HAP-1 (cell line): ENCODE measurements at regions not wholly inside any gene's neighbourhood (a gene's known extent, or its start where the extent isn't known, plus 50 kb on each side); places are given as distances from the start of the nearest gene placed in this dataset.

ENCODE experiments used
- DNase-seq, 2 experiments: peaks; one replicate each; pipeline ENCODE4 v3.0.0-alpha.2; 2016 to 2020; ENCODE audit warnings: low spot score in 2 of 2
- H3K27me3 ChIP-seq: fragments of 250-450 bp; sonication (Bioruptor Pico); 2 replicates; pipeline ENCODE4 v1.5.1; 2020; ENCODE audit warnings: low read depth, mild to moderate bottlenecking, moderate library complexity
- H3K36me3 ChIP-seq: fragments of 250-450 bp; sonication (Bioruptor Pico); replicated peaks from 2 replicates; pipeline ENCODE4 v1.5.1; 2020; ENCODE audit warnings: mild to moderate bottlenecking
- H3K4me1 ChIP-seq: fragments of 250-450 bp; sonication (Bioruptor Pico); 2 replicates; pipeline ENCODE4 v1.5.1; 2020; ENCODE audit warnings: mild to moderate bottlenecking
- H3K4me3 ChIP-seq: fragments of 250-450 bp; sonication (Bioruptor Pico); 2 replicates; pipeline ENCODE4 v1.5.1; 2020; ENCODE audit warnings: mild to moderate bottlenecking, moderate library complexity
- H3K9me3 ChIP-seq: fragments of 250-450 bp; sonication (Bioruptor Pico); 2 replicates; pipeline ENCODE4 v1.5.1; 2020; ENCODE audit warnings: mild to moderate bottlenecking, moderate library complexity
- in situ Hi-C: fragments of 300-500 bp; cut with MboI; formaldehyde crosslinking; loops from 3 replicates; pipeline ENCODE4 v1.14.3; 2020; ENCODE audit warnings: low sequenced_read_pairs, inconsistent platforms, mixed read lengths

GRCh38 chr10:3682745-3683144, 102.3 kb downstream of the KLF6 start:
- no peak overlapping the region for H3K4me3 ChIP-seq
- DNase-seq, result no peak

GRCh38 chr10:3681642-3682554, 103.1 kb downstream of the KLF6 start:
- H3K36me3 ChIP-seq, result no peaks in the 10 kb centered on the region
- no peak overlapping the region for H3K4me3 ChIP-seq
- in situ Hi-C loops, result no loop called here
- H3K27me3 ChIP-seq, result no peaks in the 10 kb centered on the region
- no peaks in the 10 kb centered on the region for H3K4me1 ChIP-seq
- DNase-seq, result no peak
- no peaks in the 10 kb centered on the region for H3K9me3 ChIP-seq

More at GRCh38 chr10:3682745-3683144, 102.3 kb downstream of the KLF6 start:
- Histone ChIP-seq H3K4me1 (no peaks in the 10 kb centered on the region), H3K27me3 (no peaks in the 10 kb centered on the region), H3K36me3 (no peaks in the 10 kb centered on the region), H3K9me3 (no peaks in the 10 kb centered on the region)
- in situ Hi-C loops, result no loop called here

GRCh38 chr10:3679950-3680629, 104.9 kb downstream of the KLF6 start:
- in situ Hi-C loops, result no loop called here
- DNase-seq, result no peak
- no peaks in the 10 kb centered on the region for H3K36me3 ChIP-seq
- no peaks in the 10 kb centered on the region for H3K9me3 ChIP-seq
- H3K27me3 ChIP-seq, result no peaks in the 10 kb centered on the region
- H3K4me3 ChIP-seq, result no peak overlapping the region
- H3K4me1 ChIP-seq, result no peaks in the 10 kb centered on the region

GRCh38 chr10:3678629-3679227, 106.3 kb downstream of the KLF6 start:
- H3K9me3 ChIP-seq, result no peaks in the 10 kb centered on the region
- no peak overlapping the region for H3K4me3 ChIP-seq
- H3K4me1 ChIP-seq, result no peaks in the 10 kb centered on the region
- DNase-seq, result no peak
- in situ Hi-C loops, result no loop called here
- no peaks in the 10 kb centered on the region for H3K27me3 ChIP-seq
- no peaks in the 10 kb centered on the region for H3K36me3 ChIP-seq

- no peaks in the 10 kb centered on the region for H3K4me1 ChIP-seq
- in situ Hi-C loops, result no loop called here
- DNase-seq, result no peak
- H3K9me3 ChIP-seq, result no peaks in the 10 kb centered on the region
- H3K27me3 ChIP-seq, result no peaks in the 10 kb centered on the region
- H3K4me3 ChIP-seq, result no peak overlapping the region
- H3K36me3 ChIP-seq, result no peaks in the 10 kb centered on the region
Observed at GRCh38 chr10:3676564-3676963, 108.4 kb downstream of the KLF6 start.

- H3K9me3 ChIP-seq, result no peaks in the 10 kb centered on the region
- no peaks in the 10 kb centered on the region for H3K4me1 ChIP-seq
- DNase-seq, result no peak
- H3K27me3 ChIP-seq, result no peaks in the 10 kb centered on the region
- no peaks in the 10 kb centered on the region for H3K36me3 ChIP-seq
- in situ Hi-C loops, result no loop called here
- no peak overlapping the region for H3K4me3 ChIP-seq
Observed at GRCh38 chr10:3672220-3672619, 112.8 kb downstream of the KLF6 start.

- Histone ChIP-seq H3K9me3 (no peaks in the 10 kb centered on the region), H3K4me3 (no peak overlapping the region), H3K4me1 (no peaks in the 10 kb centered on the region), H3K36me3 (no peaks in the 10 kb centered on the region), H3K27me3 (no peaks in the 10 kb centered on the region)
- in situ Hi-C loops, result no loop called here
- DNase-seq, result no peak
Observed at GRCh38 chr10:3671386-3671955, 113.5 kb downstream of the KLF6 start.

- Histone ChIP-seq H3K4me3 (no peak overlapping the region), H3K4me1 (no peaks in the 10 kb centered on the region), H3K27me3 (no peaks in the 10 kb centered on the region), H3K9me3 (no peaks in the 10 kb centered on the region), H3K36me3 (no peaks in the 10 kb centered on the region)
- no peak for DNase-seq
- in situ Hi-C loops, result no loop called here
Observed at GRCh38 chr10:3668966-3669330, 116.1 kb downstream of the KLF6 start.

GRCh38 chr10:3668276-3668965, 116.6 kb downstream of the KLF6 start:
- H3K9me3 ChIP-seq, result no peaks in the 10 kb centered on the region
- no peaks in the 10 kb centered on the region for H3K27me3 ChIP-seq
- no peak for DNase-seq
- H3K4me1 ChIP-seq, result no peaks in the 10 kb centered on the region
- H3K36me3 ChIP-seq, result no peaks in the 10 kb centered on the region
- in situ Hi-C loops, result no loop called here
- H3K4me3 ChIP-seq, result no peak overlapping the region

GRCh38 chr10:3666525-3667302, 118.3 kb downstream of the KLF6 start:
- Histone ChIP-seq H3K27me3 (no peaks in the 10 kb centered on the region), H3K36me3 (no peaks in the 10 kb centered on the region), H3K4me3 (no peak overlapping the region), H3K4me1 (no peaks in the 10 kb centered on the region), H3K9me3 (no peaks in the 10 kb centered on the region)
- no peak for DNase-seq
- in situ Hi-C loops, result no loop called here

GRCh38 chr10:3665316-3665908, 119.6 kb downstream of the KLF6 start:
- Histone ChIP-seq H3K36me3 (no peaks in the 10 kb centered on the region), H3K27me3 (no peaks in the 10 kb centered on the region), H3K9me3 (no peaks in the 10 kb centered on the region), H3K4me3 (no peak overlapping the region), H3K4me1 (no peaks in the 10 kb centered on the region)
- no peak for DNase-seq
- in situ Hi-C loops, result no loop called here

GRCh38 chr10:3662775-3663174, 122.2 kb downstream of the KLF6 start:
- no peaks in the 10 kb centered on the region for H3K36me3 ChIP-seq
- no peaks in the 10 kb centered on the region for H3K4me1 ChIP-seq
- in situ Hi-C loops, result no loop called here
- H3K27me3 ChIP-seq, result no peaks in the 10 kb centered on the region
- no peak for DNase-seq
- H3K4me3 ChIP-seq, result no peak overlapping the region
- H3K9me3 ChIP-seq, result no peaks in the 10 kb centered on the region

GRCh38 chr10:3661271-3661670, 123.7 kb downstream of the KLF6 start:
- no peaks in the 10 kb centered on the region for H3K36me3 ChIP-seq
- H3K4me3 ChIP-seq, result no peak overlapping the region
- no peaks in the 10 kb centered on the region for H3K27me3 ChIP-seq
- in situ Hi-C loops, result no loop called here
- no peaks in the 10 kb centered on the region for H3K4me1 ChIP-seq
- DNase-seq, result no peak
- H3K9me3 ChIP-seq, result no peaks in the 10 kb centered on the region
